WI38 (cell line): ENCODE measurements at regions not wholly inside any gene's neighbourhood (a gene's known extent, or its start where the extent isn't known, plus 50 kb on each side); places are given as distances from the start of the nearest gene placed in this dataset.

ENCODE experiments used
- H3K4me3 ChIP-seq: 2 replicates; pipeline ENCODE4 v1.5.1; 2011; ENCODE audit warnings: low read depth, mild to moderate bottlenecking, control low read depth, low read length
- CTCF ChIP-seq: IDR thresholded peaks from 2 replicates; pipeline ENCODE4 v1.5.1; 2012; ENCODE audit warnings: low read depth, mild to moderate bottlenecking, control low read depth, low read length

DNA sequence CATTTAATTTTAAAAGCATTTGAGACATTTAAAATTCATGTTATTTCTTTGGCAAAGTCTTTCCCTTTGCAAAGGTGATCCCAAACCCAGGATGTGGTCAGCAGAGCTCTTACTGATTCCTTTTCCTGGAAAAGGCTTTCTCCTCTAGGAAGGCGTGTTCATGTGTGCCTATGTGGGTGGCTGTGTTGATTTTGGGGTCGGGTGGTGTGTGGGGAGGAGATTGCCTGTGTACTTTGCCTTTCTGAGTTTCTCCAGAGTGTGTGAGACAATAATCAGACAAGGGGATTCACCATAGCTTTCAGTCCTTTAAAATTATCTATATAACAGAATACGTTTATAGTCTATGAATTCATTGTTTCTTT lies 173.2 kb downstream of the SOCS6 start:
- H3K4me3 ChIP-seq: no peak overlapping the region
- TF ChIP-seq CTCF: no peak

DNA sequence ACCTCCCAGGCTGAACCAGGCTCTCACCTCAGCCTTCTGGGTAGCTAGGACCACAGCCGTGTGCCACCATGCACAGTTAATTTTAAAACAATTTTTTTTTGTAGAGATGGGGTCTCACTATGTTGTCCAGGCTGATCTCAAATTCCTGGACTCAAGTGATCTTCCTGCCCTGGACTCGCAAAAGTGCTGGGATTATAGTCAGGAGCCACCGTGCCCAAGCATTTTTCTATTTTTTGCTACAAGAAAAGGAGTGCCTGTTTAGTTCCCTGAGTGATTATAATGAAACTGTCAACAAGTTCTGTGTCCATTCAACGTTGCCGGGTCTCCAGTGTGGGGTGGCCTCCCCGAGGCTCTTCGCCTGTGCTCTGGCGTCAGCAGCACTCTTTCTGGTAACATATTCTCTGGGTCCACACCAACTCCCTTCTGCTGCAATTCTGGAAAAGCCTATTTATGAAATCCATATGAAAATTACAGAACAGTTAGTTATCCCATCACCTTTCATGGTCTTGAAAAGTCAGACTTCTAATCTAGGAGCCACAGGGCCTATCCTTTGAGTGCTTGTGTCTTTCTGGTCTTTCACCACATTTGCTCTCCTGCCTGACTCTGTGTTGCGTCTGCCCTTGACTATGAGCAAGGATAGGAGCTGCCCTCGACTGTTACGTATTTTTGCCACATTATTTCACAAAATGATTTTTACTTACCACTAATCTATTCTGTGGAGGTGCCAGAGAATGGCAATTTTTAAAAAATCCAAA lies 172.7 kb downstream of the SOCS6 start:
- H3K4me3 ChIP-seq: no peak overlapping the region
- no peak for TF ChIP-seq CTCF

DNA sequence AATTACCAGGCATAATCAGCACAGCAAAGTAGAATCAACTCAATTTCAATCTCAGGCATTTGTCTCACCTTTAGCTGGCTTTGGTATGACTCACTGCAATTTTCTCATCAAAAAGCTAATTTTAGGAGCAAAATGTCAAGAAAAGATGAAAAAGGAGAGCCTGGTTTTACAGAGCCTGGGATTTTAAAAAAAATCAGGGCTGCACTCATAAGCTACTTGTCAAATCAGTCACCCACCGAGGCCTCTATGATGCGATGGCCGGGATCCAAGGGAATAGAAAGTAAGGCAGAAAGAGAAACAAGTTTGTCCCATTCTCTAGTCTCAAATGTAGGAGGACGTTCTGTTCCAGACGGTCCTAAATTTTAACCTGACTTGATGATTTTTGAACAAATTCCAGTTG lies 170.9 kb downstream of the SOCS6 start:
- no peak overlapping the region for H3K4me3 ChIP-seq
- TF ChIP-seq CTCF: no peak

DNA sequence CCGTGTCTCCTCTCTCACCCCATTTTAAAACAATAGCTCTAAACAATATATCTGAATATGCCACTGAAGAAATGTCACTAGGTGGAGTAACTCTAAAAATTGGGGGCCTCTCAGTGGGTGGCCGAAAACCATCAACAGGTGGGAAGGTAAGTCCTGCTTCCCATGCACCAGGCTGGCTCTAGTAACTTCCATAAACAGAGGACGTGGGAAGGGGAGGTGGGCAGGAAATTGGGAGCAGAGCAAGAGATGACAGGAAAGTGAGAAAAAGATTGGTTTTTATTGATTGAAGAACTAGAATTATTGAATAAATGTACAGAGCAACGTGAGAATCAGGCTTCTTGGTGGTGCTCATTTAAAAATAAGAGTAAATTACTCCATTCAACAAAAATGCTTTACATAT lies 170.4 kb downstream of the SOCS6 start:
- H3K4me3 ChIP-seq: no peak overlapping the region
- no peak for TF ChIP-seq CTCF

DNA sequence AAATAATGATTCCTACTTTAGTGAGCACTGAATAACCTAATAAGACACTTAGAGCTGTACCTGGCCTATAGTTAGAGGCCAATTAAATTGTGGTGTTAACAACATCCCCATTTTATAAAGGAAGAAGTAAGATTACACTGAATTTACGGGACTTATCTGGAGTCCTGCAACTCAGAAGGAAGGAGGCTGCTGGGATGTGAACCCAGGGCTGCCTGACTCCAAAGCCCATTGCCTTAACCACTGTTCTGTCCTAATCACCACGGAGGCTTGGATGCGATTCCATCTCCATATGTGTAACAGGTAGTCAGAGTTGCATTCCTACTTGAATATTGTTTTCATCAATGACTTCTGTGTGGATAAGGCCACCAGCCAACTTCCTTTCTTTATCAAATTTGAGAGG lies 168.9 kb downstream of the SOCS6 start:
- H3K4me3 ChIP-seq: no peak overlapping the region

DNA sequence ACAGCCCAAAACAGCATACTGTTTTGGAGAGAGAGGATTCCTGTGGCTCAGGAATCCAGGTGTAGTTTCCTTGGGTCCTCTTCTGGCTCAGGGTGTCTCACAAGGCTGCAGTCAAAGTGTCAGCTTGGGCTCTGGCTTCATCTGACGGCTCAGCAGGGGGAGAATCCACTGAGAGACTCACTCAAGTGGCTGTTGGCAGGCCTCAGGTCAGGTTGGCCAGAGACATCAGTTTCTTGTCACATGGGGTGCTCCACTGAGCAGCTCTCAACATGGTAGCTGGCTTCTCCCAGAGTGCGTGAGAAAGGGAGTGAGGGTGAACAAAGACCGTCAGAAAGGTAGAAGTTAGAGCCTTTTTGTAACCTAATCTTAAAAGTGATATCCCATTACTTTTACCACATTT lies 168.4 kb downstream of the SOCS6 start:
- no peak overlapping the region for H3K4me3 ChIP-seq
- no peak for TF ChIP-seq CTCF

More for the DNA sequence above, 168.9 kb downstream of the SOCS6 start:
- TF ChIP-seq CTCF: no peak

DNA sequence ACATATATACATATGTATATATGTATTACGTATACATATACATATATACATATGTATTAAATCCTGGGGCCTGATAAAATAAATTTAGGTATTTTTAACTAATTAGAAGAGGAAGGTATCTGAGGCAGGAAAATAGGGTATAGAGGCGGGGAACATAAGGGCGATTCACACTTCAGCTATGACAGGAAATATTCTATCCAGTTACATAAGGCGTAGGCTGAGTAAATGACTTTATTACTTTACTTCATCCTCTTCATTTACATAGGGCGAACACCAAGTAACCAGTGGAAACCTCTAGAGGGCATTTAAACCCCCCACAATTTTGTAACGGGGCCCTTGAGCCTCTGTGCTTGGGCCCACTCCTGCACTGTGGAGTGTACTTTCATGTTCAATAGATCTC lies 167.5 kb downstream of the SOCS6 start:
- no peak for TF ChIP-seq CTCF
- no peak overlapping the region for H3K4me3 ChIP-seq
